Heart left ventricle (tissue), 16 donors: ENCODE measurements at regions not wholly inside any gene's neighbourhood (a gene's known extent, or its start where the extent isn't known, plus 50 kb on each side); places are given as distances from the start of the nearest gene placed in this dataset.

Source experiments
- ATAC-seq, 4 donors: fragments of 200-7000 bp; cut with Tn5 transposase; one replicate each; pipeline ENCODE4 v1.9.1; 2020 to 2022; ENCODE audit warnings: moderate library complexity in 4 of 4, mild to moderate bottlenecking in 3 of 4, moderate number of reproducible peaks in 1 of 4
- DNase-seq, 5 donors: peaks; one replicate each; pipeline ENCODE4 v3.0.0-alpha.2; 2020
- H3K27ac ChIP-seq, 12 donors: fragments of 200-600 bp; sonication (generic) in 4 of 12; one replicate each; pipeline versions ENCODE4 v1.5.0 to v1.8.0; 2016 to 2022; ENCODE audit warnings: mild to moderate bottlenecking in 2 of 12
- H3K27me3 ChIP-seq, 9 donors: fragments of 200-600 bp; sonication (generic) in 2 of 9; one replicate each; pipeline versions ENCODE4 v1.5.1 to v1.8.0; 2016 to 2022; ENCODE audit warnings: mild to moderate bottlenecking in 3 of 9
- H3K36me3 ChIP-seq, 9 donors: fragments of 200-600 bp; sonication (generic) in 2 of 9; one replicate each; pipeline versions ENCODE4 v1.5.0 to v1.8.0; 2018 to 2022; ENCODE audit warnings: mild to moderate bottlenecking in 2 of 9
- H3K4me1 ChIP-seq, 12 donors: fragments of 200-600 bp; sonication (generic) in 4 of 12; one replicate each; pipeline versions ENCODE4 v1.5.0 to v1.8.0; 2016 to 2022; ENCODE audit warnings: mild to moderate bottlenecking in 3 of 12
- H3K4me3 ChIP-seq, 12 donors: fragments of 200-600 bp; sonication (generic) in 4 of 12; one replicate each; pipeline versions ENCODE4 v1.5.0 to v1.8.0; 2017 to 2022; ENCODE audit warnings: mild to moderate bottlenecking in 9 of 12, moderate library complexity in 4 of 12
- H3K9me3 ChIP-seq, 12 donors: fragments of 200-600 bp; sonication (generic) in 4 of 12; one replicate each; pipeline versions ENCODE4 v1.5.0 to v1.8.0; 2016 to 2022; ENCODE audit warnings: mild to moderate bottlenecking in 1 of 12
- CTCF ChIP-seq, 12 donors: fragments of 200-600 bp; sonication (generic) in 4 of 12; IDR thresholded peaks; one replicate each; pipeline versions ENCODE4 v1.5.0 to v1.8.0; 2018 to 2022; ENCODE audit warnings: antibody characterized with exemption in 12 of 12, mild to moderate bottlenecking in 5 of 12
- POLR2A ChIP-seq, 2 donors: fragments of 450-650 bp; IDR thresholded peaks; one replicate each; pipeline ENCODE4 v1.6.1; 2017; ENCODE audit warnings: antibody characterized with exemption in 2 of 2, mild to moderate bottlenecking in 2 of 2, moderate library complexity in 2 of 2
- WGBS, 4 donors: extraction: QIAGEN DNeasy Blood & Tissue Kit in 2 of 4; methylation state at CpG; one replicate each; pipeline versions ENCODE4 v1.1.5 to v1.1.7; 2013 to 2018; 5-methylcytosine and 5-hydroxymethylcytosine counted together
- intact Hi-C, 10 donors: fragments of 100-400 bp; cut with DNase I; formaldehyde crosslinking; loops; one replicate each; pipeline versions ENCODE4 v1.11.1 to v1.14.2; 2022
- donor health status: ischemic (EF 13 %, LVEDD 7.1; RV severe dilation, severe dysfunction).
- donor health status: healthy with polysubstance abuse.
- donor health status: DM: no; HTN: yes; CAD: no.
- donor health status: DM: no; HTN: no; CAD: no.
- donor health status: ischemic (EF 25% LVEDD 6.9; RV normal size, moderate dysfunction).
- donor health status: ischemic (EF 25% LVEDD 5.7; RV mildly dilated, moderate dysfunction).
- donor health status: healthy.
- donor health status: DM: yes; HTN: yes; CAD: no.
- donor health status: ischemic (EF 35%, LVEDD 5.7; RV mildly dilated, moderate dysfunction).
- donor health status: nonischemic (EF 11% LVEDD 7.7; RV severe dilation, severe dysfunction).
- donor health status: DM: yes; HTN: yes; CAD: no.
- donor health status: PGD.
- donor health status: ischemic (EF 29% LVEDD 5.4; RV normal size, mild dysfunction).
- donor health status: nonischemic (EF 23%, LVEDD 6.1; RV moderate dilation, normal function).

- Histone ChIP-seq H3K9me3 (no peaks in the 10 kb centered on the region), H3K36me3 (no peaks in the 10 kb centered on the region), H3K4me1 (peaks cover 0 to 4% (median 0%) of the 10 kb centered on the region in 12 donors), H3K4me3 (no peak overlapping the region), H3K27ac (no peak overlapping the region), H3K27me3 (peaks cover 0 to 14% (median 4%) of the 10 kb centered on the region in 9 donors)
- intact Hi-C loops: no loop called here
- WGBS, 4 donors: 45 to 62% (median 48%) methylated on average over 2 to 3 of the region's 3 CpGs
- DNase-seq (no peak), ATAC-seq (no peak)
- TF ChIP-seq CTCF (IDR thresholded peaks at IDR 0.05): no peak
- no peak for TF ChIP-seq POLR2A (IDR thresholded peaks at IDR 0.05)
These were observed 168.4 kb downstream of the SOCS6 start for GRCh38 chr18:70457223-70457622.

GRCh38 chr18:70456376-70456775 lies 167.5 kb downstream of the SOCS6 start:
- no peak for TF ChIP-seq POLR2A (IDR thresholded peaks at IDR 0.05)
- TF ChIP-seq CTCF (IDR thresholded peaks at IDR 0.05): no peak
- DNase-seq (no peak), ATAC-seq (no peak)

GRCh38 chr18:70455731-70456130 lies 166.9 kb downstream of the SOCS6 start:
- no peak overlapping the region for H3K4me3 ChIP-seq
- intact Hi-C loops: no loop called here
- DNase-seq (no peak), ATAC-seq (no peak)
- WGBS, 4 donors: 80 to 87% (median 84%) methylated on average over 2 of the region's 2 CpGs
- peaks cover 0 to 14% (median 4%) of the 10 kb centered on the region in 9 donors for H3K27me3 ChIP-seq
- TF ChIP-seq POLR2A (IDR thresholded peaks at IDR 0.05) (no peak), CTCF (IDR thresholded peaks at IDR 0.05) (no peak)
- H3K4me1 ChIP-seq: peaks cover 0 to 4% (median 0%) of the 10 kb centered on the region in 12 donors
- no peaks in the 10 kb centered on the region for H3K36me3 ChIP-seq
- no peak overlapping the region for H3K27ac ChIP-seq
- no peaks in the 10 kb centered on the region for H3K9me3 ChIP-seq

More at GRCh38 chr18:70456376-70456775, 167.5 kb downstream of the SOCS6 start:
- no peak overlapping the region for H3K4me3 ChIP-seq
- H3K36me3 ChIP-seq: no peaks in the 10 kb centered on the region
- no peak overlapping the region for H3K27ac ChIP-seq
- 71 to 88% (median 81%) methylated on average over 6 of the region's 6 CpGs for WGBS, 4 donors
- H3K4me1 ChIP-seq: peaks cover 0 to 4% (median 0%) of the 10 kb centered on the region in 12 donors
- intact Hi-C loops: no loop called here
- H3K9me3 ChIP-seq: no peaks in the 10 kb centered on the region
- peaks cover 0 to 14% (median 4%) of the 10 kb centered on the region in 9 donors for H3K27me3 ChIP-seq

GRCh38 chr18:70454704-70455322 lies 166.0 kb downstream of the SOCS6 start:
- TF ChIP-seq CTCF (IDR thresholded peaks at IDR 0.05) (peak; percentile 67 to 89 (median 78)), POLR2A (IDR thresholded peaks at IDR 0.05) (no peak)
- no peaks in the 10 kb centered on the region for H3K36me3 ChIP-seq
- DNase-seq (peak in 1 of 5 donors; percentile 16), ATAC-seq (peak in 1 of 4 donors; percentile 44)
- WGBS, 4 donors: 35 to 43% (median 39%) methylated on average over 5 of the region's 5 CpGs
- peaks cover 0 to 6% (median 0%) of the 10 kb centered on the region in 9 donors for H3K27me3 ChIP-seq
- H3K9me3 ChIP-seq: no peaks in the 10 kb centered on the region
- peaks cover 0 to 4% (median 0%) of the 10 kb centered on the region in 12 donors for H3K4me1 ChIP-seq
- H3K4me3 ChIP-seq: no peak overlapping the region
- intact Hi-C loops: loop anchor here in 4 of 10 donors (5.0 kb wide), 2 partner anchors 258 to 283 kb away; no protein-coding TSS in a partner anchor
- H3K27ac ChIP-seq: no peak overlapping the region
